ENCODE measurements at regions not wholly inside any gene's neighbourhood (a gene's known extent, or its start where the extent isn't known, plus 50 kb on each side); places are given as distances from the start of the nearest gene placed in this dataset.
A peak's percentile ranks its signal among the peaks of the same experiment; 100 is the strongest.

DNA sequence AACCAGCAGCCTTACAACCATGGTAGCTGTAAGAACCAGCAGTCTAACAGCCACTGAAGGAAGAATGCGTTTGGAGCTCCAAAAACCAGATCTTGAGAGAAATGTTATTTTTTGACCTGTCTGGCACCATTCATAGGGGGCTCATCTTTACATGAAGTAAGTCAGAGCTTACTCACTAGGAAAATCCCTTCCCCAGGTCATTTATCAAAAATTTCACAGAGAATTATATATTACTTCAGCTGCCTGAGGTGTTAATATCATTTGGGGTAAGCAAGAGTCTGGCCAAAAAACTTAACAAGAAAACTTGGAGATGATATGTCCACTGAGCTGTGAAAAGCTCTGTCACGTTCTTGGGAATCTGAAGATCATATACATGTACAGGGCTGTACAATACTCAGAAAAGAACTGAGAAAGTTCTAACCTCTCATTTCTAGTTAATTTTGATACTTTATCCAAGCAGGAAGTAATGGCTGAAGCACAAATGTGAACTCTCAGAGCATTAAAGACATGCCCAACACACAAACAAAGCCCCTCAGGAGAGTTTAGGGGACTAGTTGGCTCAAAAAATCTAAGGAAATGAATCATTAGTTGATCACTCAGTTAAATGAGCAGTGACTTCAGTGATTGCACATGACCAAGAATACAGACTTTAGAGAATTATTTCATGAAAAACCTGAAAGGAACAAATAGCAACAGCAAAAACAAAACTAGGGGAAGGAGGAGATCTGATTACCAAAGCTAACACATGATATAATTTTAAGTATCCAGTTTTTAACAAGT lies 681.1 kb downstream of the LTN1 start:
- no peak for DNase-seq (ENCODE audit: low read depth)

DNA sequence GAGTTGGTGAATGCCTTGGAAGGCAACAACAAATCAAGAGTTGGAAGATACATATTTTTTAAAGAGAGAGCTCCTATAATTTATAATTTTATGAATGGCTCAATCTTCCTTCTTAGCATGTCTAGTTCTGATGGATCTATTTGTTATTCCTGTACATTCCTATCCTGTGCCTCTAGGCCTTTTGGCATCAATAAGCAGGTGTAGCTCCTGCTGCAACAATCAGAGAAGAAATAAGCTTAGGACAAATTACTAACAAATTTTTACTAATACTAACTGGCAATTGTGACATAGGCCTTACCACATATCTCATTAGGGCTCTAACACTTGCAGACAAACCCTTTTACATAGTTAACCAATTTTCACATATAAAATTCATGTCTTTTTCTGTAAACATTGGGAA lies 682.0 kb downstream of the LTN1 start:
- no peak overlapping the region for H3K4me3 ChIP-seq (ENCODE audit: low read length)
- TF ChIP-seq, protein P1, sequence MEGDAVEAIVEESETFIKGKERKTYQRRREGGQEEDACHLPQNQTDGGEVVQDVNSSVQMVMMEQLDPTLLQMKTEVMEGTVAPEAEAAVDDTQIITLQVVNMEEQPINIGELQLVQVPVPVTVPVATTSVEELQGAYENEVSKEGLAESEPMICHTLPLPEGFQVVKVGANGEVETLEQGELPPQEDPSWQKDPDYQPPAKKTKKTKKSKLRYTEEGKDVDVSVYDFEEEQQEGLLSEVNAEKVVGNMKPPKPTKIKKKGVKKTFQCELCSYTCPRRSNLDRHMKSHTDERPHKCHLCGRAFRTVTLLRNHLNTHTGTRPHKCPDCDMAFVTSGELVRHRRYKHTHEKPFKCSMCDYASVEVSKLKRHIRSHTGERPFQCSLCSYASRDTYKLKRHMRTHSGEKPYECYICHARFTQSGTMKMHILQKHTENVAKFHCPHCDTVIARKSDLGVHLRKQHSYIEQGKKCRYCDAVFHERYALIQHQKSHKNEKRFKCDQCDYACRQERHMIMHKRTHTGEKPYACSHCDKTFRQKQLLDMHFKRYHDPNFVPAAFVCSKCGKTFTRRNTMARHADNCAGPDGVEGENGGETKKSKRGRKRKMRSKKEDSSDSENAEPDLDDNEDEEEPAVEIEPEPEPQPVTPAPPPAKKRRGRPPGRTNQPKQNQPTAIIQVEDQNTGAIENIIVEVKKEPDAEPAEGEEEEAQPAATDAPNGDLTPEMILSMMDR (IDR thresholded peaks at IDR 0.05; ENCODE audit: insufficient read depth, low read depth, low read length, missing control alignments): no peak
- DNase-seq (ENCODE audit: low read depth): peak; percentile 41

More for the DNA sequence above, 681.1 kb downstream of the LTN1 start:
- H3K4me3 ChIP-seq (ENCODE audit: low read length): no peak overlapping the region
- TF ChIP-seq, protein P1 (IDR thresholded peaks at IDR 0.05; ENCODE audit: insufficient read depth, low read depth, low read length, missing control alignments): no peak

DNA sequence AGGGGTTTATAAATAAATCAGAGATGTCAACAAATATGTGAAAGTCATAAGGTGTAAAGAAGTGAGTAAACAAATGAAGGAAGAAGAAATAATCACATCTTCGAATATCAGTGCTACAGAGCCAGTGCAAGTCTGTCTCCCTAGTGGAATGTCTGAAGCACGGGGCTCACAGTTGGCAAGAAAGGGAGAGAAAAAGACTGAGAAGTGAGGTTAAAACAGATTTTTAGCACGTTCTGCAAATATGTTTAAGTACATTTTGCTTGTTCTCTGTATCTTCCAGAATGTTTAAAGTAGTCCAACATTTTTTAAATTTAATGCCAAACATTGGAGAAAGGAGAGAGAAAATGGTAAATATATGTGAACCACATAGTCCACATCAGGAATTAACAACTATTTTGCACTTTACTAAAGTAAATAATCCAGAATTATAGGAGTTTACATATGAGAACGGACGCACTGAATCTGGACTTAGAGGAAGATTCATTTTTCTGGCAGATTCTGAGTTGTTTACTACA lies 682.4 kb downstream of the LTN1 start:
- no peak overlapping the region for H3K4me3 ChIP-seq (ENCODE audit: low read length)
- TF ChIP-seq, protein P1 (IDR thresholded peaks at IDR 0.05; ENCODE audit: insufficient read depth, low read depth, low read length, missing control alignments): no peak
- no peak for DNase-seq (ENCODE audit: low read depth)

DNA sequence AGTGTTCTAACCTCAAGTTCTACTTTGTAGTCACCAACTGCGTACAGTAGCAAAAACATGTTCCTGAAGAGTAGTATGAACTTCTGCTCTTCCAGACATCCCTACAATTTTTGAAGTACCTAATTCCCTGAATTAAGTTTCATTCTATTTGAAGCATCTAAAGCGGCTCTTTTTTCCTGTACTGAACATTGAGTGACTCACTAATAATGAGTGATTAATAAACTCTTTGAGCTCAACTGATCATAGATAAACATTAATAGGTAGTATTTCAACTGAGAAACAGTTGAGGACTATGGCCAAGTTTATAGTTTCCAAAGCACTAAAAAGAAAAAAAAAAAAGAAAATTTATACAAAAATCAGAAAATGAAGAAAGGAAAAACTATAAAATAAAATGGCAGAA lies 683.1 kb downstream of the LTN1 start:
- DNase-seq (ENCODE audit: low read depth): no peak
- H3K4me3 ChIP-seq (ENCODE audit: low read length): no peak overlapping the region
- TF ChIP-seq, protein P1 (IDR thresholded peaks at IDR 0.05; ENCODE audit: insufficient read depth, low read depth, low read length, missing control alignments): no peak

DNA sequence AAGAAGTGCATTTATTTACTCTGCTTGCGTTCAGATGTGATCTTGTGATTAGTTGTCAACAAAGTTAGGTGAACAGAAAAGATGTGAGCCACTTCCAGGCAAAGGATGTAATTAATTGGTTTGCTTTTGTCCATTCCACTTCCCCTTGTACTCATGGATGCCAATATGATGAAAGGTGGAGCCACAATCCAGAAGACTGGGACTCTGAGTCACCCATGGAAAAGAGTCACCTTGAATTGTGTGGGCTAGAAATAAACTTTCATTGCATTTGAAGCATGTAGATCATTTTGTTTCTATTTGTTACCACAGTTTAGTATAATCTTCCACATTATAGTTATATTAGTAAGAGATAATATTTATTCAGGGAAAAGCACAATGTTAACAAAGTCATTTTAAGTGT lies 684.2 kb downstream of the LTN1 start:
- TF ChIP-seq, protein P1 (IDR thresholded peaks at IDR 0.05; ENCODE audit: insufficient read depth, low read depth, low read length, missing control alignments): no peak
- peak; percentile 66 for DNase-seq (ENCODE audit: low read depth)
- no peak overlapping the region for H3K4me3 ChIP-seq (ENCODE audit: low read length)

DNA sequence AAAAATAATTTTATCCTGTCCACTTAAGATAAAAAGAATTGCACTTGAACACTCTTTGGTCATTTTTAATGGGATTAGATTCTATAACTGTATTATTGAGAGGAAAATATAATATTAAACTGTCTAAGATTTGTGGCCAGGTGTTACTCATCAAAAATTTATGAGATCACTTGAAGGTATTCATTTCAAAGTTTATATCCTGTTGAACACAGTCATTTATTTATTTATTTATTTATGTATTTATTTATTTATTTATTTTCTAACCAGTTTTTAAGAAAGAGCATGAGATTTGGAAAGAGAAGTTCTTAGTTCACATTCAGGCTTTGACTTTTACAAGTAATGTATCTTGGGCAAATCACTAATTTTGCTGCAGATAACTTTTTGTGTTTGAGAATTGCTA lies 692.7 kb downstream of the LTN1 start:
- TF ChIP-seq, protein P1 (IDR thresholded peaks at IDR 0.05; ENCODE audit: insufficient read depth, low read depth, low read length, missing control alignments): no peak
- DNase-seq (ENCODE audit: low read depth): peak; percentile 10
- no peak overlapping the region for H3K4me3 ChIP-seq (ENCODE audit: low read length)

DNA sequence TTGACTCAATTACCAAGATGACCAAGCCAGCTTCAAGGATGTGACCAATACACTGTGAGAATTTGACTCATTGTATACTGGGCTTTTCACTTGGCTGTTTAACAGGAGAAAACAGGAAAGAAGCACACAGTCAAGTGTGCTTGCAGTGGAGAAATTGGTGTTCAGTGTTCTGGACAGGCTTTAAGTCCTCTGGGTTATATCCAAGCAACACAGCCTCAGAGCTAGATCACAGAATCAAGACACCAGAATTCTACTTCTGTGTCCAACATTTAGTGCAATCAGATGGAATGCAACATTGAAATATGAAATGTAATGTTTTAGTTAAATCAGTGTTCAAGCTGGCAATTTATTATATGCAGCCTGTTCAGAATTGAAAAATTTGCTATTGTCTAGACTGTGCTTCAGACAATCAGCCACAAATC lies 694.4 kb downstream of the LTN1 start:
- H3K4me3 ChIP-seq (ENCODE audit: low read length): no peak overlapping the region
- TF ChIP-seq, protein P1 (IDR thresholded peaks at IDR 0.05; ENCODE audit: insufficient read depth, low read depth, low read length, missing control alignments): no peak
- DNase-seq (ENCODE audit: low read depth): peak; percentile 33
